Stimulated activated CD8-positive, alpha-beta memory T cell treated with anti-CD3 and anti-CD28 coated beads, Interleukin-12 subunit alpha, Interleukin-12 subunit beta, amount 100 ng/mL, for 4 hours (primary cell): ENCODE measurements at regions not wholly inside any gene's neighbourhood (a gene's known extent, or its start where the extent isn't known, plus 50 kb on each side); places are given as distances from the start of the nearest gene placed in this dataset.
"Not testable (repeated sequence)": the region's sequence is repeated elsewhere in the genome, so short reads cannot be mapped to it uniquely, and the experiment has no call there.

ENCODE experiments used
- DNase-seq: peaks from one replicate; pipeline ENCODE4 v3.0.0-alpha.2; 2020; ENCODE audit warnings: low read depth

DNA sequence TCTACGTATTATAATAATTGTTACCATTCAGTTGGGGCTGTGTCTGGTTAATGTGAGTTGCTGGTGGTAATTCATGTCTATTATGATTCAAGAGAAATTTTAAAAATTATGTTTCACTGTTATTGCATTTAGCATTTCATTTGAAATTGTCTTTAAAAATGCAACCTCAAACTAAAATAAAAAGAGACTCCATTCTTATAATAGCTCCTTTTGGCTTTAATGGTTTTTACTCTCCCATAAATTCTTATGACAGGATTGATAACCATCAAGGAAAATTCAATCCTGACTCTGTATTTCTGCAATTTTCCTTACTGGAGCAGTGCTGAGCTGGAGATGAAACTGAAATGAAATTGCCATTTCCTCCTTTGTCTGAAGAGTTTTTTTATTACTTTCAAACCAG is 262.7 kb downstream of the REEP3 start:
- no peak for DNase-seq

DNA sequence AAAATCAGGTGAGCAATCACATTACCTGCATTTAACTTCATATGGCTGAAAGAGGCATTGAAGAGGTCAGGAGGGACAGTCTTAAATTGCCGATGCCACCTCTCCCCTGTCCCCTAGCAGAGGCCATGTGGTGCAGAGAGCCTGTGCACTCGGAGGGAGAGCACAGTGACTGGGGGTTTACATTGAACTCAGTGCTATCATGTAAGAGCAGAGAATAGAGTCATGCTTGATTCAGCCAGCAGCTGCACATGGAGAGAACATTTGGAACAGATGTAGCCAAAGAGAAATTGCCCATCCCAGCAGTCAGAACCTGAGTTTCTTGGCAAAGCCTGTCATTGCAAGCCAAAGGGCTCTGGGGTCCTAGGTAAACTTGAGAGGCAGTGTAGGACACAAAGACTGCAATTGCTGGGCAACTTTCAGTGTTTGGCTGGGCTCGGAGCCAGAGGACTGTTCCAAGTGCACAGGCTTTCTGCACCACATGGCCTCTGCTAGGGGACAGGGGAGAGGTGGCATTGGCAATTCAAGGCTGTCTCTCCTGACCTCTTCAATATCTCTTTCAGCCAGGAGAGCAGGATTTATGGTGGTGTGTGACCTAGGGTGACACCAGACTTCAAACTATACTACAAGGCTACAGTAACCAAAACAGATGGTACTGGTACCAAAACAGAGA is 267.1 kb downstream of the REEP3 start:
- no peak for DNase-seq

DNA sequence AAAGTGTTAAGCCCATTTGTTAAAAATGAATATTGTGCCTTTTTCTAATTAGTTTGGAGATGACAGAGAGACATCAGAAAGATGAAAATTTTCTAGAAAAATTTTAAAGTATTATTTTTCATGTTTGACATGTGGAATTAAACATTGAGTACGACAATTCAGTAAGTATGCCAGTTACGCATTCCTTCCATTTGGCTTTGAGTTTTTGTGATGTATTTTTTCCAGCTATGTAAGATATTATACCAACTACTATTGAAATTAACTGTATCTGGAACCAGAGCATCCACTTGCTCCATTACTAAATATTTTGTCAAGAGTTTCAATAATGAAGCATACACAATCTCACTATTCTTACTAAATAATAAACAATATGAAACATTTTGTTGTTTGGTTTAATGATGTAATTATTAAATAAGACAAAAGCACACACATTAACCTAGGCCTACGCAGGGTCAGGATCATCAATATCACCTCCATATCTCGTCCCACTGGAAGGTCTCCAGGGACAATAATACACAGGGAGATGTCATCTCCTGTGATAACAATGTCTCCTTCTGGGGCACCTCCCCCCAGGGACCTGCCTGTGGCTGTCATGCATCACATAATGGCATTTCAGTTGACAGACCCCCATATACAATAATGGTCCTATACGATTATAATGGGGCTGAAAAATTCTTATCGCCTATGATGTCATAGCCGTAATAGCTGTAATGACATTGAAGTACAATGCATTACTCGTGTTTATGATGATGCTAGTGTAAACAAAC is 274.1 kb downstream of the REEP3 start:
- DNase-seq = no peak

DNA sequence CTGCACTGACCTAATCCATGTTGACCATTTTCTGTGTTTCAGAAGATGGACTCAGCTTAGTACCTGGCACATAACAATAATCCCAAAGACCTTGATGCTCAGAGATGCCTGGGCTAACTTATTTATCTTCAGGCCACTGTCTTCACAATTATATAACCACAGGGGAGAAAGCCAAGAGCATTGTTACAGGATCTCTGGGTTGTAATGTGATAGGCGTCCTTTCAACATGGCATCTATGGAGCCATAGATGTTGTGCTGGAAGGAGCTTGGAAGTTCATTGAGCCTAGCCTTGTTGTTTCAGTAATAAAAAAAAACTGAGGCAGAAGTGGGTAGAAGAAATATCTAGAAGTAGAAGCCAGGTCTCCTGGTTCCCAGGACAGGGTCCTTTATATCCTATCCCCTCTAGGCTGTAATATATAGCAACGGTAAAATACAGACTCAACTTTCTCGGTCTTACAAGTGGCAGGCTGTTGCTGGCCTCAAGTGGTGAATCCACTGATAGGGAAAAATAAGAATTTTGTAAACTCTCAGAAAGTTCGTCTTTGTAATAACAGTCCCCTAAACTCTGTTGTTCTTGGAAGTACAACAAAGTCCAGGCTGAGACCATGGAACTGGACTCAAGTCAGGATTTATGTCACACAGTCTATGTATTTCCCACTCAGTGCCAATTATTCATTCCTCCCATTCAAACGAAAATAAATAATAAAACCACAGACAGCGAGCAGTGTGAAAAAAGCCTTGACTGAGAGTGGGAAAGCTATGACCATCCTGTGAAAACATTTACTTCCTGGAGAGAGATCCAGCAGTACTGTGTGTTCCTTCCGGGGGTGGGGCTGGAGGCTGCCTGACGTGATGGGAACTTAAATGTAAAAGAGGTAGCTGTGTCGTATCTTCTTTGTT is 277.6 kb downstream of the REEP3 start:
- no peak for DNase-seq

DNA sequence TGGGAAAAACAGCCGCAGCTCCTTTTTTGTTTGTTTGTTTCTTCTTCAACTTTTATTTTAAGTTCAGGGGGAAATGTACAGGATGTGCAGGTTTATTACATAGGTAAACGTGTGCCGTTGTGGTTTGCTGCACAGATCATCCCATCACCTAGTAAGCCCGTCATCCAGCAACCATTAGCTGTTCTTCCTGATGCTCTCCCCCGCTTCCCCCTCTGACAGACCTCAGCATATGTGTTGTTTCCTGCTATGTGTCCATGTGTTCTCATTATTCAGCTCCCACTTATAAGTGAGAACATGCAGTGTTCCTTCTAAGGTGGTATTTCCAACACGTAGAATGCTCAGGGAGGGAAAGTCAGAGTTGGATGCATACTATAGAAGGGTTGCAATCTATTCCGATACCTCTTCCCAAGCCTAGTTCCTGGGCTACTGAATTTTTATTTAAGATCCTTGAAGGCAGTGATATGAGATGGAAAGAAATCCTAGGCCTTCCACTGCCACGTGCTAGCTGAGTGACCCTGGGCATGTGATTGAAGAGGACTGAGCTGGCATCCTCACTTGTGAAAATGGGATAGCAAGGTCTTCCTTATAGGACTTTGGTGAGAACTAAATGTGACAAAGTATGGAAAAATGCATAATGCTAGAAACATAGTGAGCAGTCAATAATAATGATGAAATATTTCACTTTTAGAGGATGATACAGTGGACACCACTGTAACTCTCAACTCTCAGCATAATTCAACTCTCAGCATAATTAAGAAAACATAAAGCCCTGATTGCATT is 278.5 kb downstream of the REEP3 start:
- DNase-seq = no peak

DNA sequence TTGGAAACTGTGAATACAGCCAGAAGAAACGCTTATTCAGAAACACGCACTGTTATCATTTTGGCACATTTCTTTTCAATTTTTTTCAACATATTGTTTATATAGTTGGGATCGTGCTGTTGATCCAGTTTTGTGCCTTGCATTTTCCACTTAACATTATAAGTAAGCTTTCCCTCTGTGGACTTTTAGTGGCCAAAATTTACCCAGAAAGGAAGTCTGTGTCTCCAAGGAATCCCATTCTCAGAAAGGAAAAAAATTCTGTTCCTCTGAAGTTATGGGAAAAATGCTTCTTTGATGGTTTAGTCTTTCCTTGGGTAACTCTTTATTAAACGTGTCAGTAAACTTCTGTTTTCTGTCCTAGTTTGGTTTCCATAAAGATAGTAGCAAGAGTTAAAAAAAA is 280.0 kb downstream of the REEP3 start:
- DNase-seq = no peak

DNA sequence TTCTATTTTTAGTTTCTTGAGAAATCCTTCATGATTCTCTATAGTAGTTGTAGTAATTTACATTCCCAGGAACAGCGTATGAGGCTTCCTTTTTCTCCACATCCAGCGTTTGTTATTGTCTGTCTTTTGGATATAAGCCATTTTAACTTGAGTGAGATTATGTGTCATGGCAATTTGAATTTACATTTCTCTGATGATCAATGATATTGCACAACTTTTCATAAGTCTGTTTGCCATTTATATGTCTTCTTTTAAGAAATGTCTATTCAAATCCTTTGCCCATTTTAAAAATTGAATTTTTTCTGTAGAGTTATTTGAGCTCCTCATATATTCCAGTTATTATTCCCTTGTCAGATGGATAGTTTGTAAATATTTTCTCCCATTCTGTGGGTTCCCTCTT is 285.1 kb downstream of the REEP3 start:
- DNase-seq = no peak

DNA sequence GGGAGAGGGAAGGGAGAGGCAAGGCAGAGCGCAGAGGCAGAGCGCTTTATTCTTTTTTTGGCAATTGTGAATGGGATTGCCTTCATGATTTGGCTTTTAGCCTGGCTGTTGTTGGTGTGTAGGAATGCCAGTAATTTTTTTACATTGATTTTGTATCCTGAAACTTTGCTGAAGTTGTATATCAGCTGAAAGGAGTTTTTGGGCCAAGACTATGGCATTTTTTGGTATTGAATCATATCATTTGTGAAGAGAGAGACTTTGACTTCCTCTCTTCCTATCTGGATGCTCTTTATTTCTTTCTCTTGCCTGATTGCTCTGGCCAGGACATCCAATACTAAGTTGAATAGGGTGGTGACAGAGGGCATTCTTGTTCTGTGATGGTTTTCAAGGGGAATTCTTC is 291.3 kb downstream of the REEP3 start:
- no peak for DNase-seq

DNA sequence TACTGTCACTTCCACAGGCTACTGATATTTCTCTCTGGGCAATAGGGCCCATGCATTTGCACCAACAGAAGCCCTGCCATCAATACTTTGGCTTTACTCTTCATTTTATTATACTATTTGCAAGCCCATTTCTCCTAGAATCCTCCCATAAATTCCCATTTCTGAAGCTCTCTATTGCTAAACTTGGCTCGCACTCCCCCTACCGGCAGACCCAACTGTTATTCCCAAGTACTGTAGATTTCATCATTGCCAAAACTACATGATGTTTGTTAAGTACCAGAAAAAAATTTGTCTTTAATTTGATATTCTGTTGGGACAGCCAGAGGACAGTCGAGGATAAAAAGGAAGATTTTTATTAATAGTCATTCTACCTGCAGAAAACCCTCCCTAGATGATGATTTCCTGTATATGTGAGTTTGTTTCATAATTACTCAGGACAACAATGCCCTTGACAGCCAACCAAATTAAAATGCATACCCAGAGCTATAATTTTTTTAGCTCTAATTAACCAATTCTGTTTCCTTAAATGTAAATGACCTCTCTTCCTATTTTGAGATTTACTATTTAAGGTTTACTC is 298.6 kb downstream of the REEP3 start:
- no peak for DNase-seq

DNA sequence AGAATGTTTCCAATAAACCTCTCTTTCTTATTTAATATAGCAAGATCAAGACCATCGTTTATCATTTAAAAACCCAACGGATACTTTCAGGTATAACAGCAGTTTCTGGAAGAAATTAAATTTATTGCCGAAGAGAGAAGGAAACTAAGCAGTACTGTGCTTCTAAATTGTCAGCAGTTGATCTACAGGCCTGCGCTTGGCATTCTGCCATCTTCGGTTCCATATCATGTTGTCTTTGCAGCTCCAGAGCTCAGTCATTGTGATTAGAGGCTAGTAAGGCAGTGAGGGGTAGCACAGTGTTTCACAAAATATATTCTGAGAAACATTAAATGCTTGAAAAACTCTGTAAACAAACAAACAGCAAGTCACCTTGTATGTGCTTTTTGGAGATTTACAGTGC is 301.3 kb downstream of the REEP3 start:
- no peak for DNase-seq

DNA sequence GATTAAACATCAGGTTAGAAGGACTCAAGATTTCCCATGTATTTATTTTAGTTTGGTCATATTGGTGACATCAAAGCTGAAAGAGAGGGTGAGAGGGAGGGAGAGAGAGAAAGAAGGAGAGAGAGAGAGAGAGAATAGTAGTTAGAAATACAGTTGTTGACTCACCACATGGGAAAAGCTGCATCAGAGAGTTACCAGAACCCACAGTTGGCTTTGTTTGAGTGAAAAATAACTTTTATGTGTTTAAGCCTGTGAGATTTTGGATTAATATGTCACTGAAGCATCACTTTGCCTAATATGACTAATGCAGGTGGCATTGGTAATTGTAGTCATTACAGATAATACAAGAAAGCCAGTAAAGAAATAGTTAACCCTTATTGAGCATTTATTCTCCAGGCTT is 303.9 kb downstream of the REEP3 start:
- no peak for DNase-seq

DNA sequence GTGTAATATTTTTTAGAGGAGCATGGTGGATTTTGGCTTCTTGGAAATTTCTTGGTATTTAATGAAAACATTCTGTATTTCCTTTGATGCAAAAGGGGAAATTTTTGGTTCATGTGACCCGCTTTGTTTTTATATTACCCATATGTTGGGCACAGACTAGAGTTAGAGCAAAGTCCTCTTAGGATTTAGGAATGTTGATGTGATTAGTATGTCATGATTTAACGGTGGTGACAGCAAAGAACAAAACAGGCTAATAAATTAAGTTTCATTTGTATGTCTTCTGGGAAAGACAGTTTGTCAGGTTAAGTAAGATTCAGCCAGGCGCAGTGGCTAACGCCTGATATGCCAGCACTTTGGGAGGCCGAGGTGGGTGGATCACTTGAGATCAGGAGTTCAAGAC is 304.6 kb downstream of the REEP3 start:
- DNase-seq = no peak

DNA sequence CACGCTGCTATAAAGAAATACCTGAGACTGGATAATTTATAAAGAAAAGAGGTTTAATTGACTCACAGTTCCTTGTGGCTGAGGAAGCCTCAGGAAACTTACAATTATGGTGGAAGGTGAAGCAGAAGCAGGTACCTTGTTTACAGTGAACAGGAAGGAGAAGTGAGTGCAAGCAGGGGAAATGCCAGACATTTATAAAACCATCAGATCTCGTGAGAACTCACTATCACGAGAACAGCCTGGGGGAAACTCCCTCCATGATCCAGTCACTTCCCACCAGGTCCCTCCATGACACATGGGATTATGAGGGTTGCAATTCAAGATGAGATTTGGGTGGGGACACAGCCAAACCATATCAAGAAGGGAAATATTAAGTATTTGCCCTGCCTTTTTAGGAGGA is 305.8 kb downstream of the REEP3 start:
- not testable (repeated sequence) for DNase-seq

DNA sequence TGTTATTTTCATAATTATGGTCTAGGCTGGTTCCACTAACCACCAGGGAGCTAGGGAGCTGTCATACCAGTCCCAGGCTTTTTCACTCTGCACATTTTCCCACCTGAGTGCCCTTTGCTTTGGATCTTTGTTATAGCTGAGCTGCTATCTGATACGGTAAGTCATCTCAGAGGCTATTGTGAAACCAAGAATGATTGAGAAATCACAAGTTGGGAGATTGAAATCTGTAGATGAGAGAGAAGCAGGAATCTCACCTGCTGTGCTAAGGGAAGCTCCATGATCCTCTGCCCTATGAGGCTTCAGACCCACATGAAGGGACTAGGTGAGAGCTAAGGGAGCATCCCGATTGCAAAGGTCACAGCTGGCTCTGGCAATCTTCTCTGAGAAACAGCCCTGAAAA is 307.8 kb downstream of the REEP3 start:
- DNase-seq = no peak

DNA sequence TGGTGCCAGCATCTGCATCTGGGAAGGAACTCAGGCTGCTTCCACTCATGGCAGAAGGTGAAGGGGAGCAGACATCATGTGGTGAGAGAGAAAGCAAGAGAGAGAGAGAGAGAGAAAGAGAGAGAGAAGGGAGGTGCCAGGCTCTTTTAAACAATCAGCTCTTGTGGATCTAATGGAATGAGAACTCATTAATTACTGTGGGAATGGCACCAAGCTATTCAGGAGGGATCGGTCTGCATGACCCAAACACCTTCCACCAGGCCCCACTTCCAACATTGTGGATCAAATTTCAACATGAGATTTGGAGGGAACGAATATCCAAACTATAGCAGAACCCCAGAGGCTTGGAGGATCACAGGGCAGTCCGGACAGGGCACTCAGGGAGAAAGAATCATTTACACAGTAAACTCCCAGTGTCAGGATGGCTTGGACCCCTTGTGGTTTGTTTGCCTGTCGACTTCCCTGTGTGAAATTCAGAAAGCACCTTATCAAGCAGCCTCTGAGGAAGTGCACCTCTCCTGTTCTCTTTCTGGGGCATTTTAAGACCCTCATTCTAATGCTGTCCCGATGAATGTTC is 308.5 kb downstream of the REEP3 start:
- DNase-seq = no peak

DNA sequence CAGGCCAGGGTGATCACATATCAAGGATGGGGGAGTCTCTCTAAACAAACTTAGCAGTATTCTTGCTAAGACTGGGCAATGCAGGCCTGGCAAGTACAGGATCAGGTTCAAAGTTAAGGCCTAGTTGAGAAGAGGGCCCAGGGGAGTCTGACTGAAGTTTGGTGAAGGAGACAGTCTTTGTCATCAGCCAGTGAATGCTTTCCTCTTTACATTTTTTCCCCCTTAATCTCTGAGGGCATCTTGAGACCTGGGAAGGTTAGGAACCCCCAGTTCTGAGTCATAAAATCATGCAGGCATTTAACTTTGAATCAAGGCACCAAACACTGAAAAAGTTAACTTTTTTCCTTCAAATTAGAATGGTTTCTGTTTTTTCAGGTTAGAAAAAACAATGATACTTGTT is 311.5 kb downstream of the REEP3 start:
- DNase-seq = no peak

DNA sequence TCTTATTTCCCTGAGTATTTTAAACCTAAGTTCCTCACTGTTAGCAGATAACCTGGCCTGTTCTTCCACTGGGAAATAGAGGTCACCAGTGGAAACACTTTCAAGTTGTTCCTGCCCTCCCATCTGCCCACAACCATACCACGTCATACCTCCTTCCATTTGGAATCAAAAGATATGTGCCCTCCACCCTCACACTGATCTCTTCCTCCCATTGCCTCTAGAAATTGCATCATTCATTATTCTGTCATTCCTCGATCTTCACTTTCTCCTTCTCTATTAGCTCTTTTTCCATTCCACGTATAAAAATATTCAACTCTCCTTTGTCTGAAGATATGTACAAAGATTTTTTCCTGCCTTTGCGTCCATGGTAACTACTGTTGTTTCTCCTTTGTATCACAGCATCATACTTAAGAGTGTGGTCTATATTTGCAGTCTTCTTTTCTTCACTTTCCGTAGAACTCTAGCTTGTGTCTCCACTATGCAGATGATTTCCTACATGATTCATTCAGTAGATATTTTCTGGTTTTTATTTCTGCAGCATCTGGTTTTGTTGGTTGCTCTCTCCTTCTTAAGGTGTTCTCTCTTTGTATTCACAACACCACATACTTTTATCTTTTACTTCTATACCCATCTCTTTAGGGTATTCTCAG is 312.3 kb downstream of the REEP3 start:
- no peak for DNase-seq

DNA sequence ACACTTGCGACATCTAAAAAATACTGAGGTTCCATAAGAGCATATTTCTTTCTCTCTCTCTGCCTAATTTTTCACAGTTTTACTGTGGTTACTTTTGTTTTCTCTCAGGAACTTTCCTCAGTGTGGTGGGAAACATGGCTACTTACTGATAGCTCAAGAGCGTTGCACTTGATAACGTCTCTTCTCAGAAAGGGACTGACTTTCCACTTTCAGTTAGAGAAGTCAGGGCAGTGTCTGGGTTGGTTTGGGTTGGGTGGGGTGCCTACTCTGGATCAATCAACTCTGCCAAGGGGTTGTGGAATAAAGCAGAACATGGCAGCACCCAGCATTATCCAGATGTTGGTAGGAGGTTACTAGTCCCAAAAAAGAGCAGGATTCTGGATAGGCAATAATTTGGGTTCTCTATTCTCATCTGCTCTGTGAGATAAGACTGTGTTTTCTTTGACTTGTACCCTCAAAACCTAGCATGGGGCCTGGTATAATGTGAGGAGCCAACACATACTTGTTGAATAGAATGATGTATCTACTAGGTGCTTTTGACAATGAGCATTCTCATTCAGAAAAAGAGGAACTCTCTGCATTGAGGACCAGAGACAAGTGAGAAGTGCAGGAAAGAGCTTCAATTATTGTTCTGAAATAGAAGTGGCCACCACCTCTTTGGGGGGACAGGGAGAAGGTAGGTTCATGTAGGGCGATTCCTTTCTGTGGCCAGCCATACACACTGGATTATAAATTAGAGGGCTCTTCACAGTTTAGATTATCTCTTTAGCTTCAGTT is 315.7 kb downstream of the REEP3 start:
- DNase-seq = no peak

DNA sequence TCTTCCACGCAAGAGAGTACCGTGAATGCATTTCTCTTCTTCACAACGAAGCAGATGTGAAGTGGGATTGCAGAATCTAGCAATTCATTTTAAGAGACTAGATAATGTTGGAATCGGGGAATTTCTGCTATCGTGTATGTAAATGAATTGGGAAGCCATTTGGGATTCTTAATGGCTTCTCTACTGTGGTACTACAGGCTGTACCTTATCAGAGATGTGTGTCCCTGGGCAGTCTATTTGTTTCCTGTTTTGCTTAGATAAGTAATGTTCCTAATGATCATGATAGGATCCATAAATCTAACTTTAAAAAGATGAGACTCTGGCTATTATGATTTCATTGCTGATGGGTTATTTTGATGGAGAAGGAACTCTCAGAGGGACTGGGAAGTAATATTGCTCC is 320.6 kb downstream of the REEP3 start:
- DNase-seq = no peak

DNA sequence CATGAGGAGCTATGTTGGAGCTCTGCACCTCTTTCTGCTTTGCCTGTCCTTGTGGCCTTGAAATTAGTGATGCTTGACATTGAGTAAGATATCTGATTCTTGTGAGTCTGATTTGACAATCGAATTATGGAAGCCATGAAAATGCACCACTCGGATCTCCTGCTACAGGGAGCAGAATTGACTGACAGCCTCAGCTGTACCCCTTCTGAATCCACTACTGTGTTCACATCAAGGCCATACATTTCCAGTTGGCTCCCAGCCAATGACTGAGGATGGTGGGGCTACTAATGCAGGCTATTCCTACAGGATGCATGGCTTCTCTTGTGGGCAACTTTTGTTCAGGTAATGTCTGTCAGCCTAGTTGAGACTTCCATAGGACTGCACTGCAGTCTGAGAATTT is 321.9 kb downstream of the REEP3 start:
- DNase-seq = no peak
